ENCODE measurements at regions not wholly inside any gene's neighbourhood (a gene's known extent, or its start where the extent isn't known, plus 50 kb on each side); places are given as distances from the start of the nearest gene placed in this dataset.

GRCh38 chr6:134588267-134588666, 270.4 kb upstream of the SGK1 start:
- H3K4me3 ChIP-seq (ENCODE audit: low read length), result no peak overlapping the region
- no peaks in the 10 kb centered on the region for H3F3A ChIP-seq (ENCODE audit: control insufficient read depth, insufficient read depth)
- no peaks in the 10 kb centered on the region for H3K9me2 ChIP-seq (replicated peaks; ENCODE audit: control insufficient read depth, low read length)
- no peaks in the 10 kb centered on the region for H3K79me2 ChIP-seq (ENCODE audit: control insufficient read depth, low read length)
- no peaks in the 10 kb centered on the region for H3K4me1 ChIP-seq (ENCODE audit: control insufficient read depth, low read length)
- H3K27ac ChIP-seq (ENCODE audit: low read depth, low read length), result no peak overlapping the region
- no peaks in the 10 kb centered on the region for H4K20me1 ChIP-seq (ENCODE audit: control insufficient read depth, insufficient read depth, low read depth, low read length)
- TF ChIP-seq CTCF (IDR thresholded peaks at IDR 0.05; ENCODE audit: low read depth, low read length, poor library complexity, severe bottlenecking) (no peak), EZH2phosphoT487 (IDR thresholded peaks at IDR 0.05; ENCODE audit: borderline replicate concordance, low read length) (no peak)
- H3K36me3 ChIP-seq (ENCODE audit: control insufficient read depth, low read length), result no peaks in the 10 kb centered on the region
- no peak overlapping the region for H3K4me2 ChIP-seq (ENCODE audit: low read length)
- no peaks in the 10 kb centered on the region for H3K9me3 ChIP-seq (ENCODE audit: control insufficient read depth, insufficient read depth, low read length)
- no peaks in the 10 kb centered on the region for H3K27me3 ChIP-seq (ENCODE audit: control insufficient read depth, low read length)

- no peak overlapping the region for H3K4me3 ChIP-seq (ENCODE audit: low read length)
- H4K20me1 ChIP-seq (ENCODE audit: control insufficient read depth, insufficient read depth, low read depth, low read length), result no peaks in the 10 kb centered on the region
- H3K36me3 ChIP-seq (ENCODE audit: control insufficient read depth, low read length), result no peaks in the 10 kb centered on the region
- H3K27me3 ChIP-seq (ENCODE audit: control insufficient read depth, low read length), result no peaks in the 10 kb centered on the region
- H3K9me2 ChIP-seq (replicated peaks; ENCODE audit: control insufficient read depth, low read length), result no peaks in the 10 kb centered on the region
- H3K9me3 ChIP-seq (ENCODE audit: control insufficient read depth, insufficient read depth, low read length), result no peaks in the 10 kb centered on the region
- no peak overlapping the region for H3K4me2 ChIP-seq (ENCODE audit: low read length)
- no peak for TF ChIP-seq CTCF (IDR thresholded peaks at IDR 0.05; ENCODE audit: low read depth, low read length, poor library complexity, severe bottlenecking)
- TF ChIP-seq EZH2phosphoT487 (IDR thresholded peaks at IDR 0.05; ENCODE audit: borderline replicate concordance, low read length), result no peak
- no peak overlapping the region for H3K27ac ChIP-seq (ENCODE audit: low read depth, low read length)
- no peaks in the 10 kb centered on the region for H3F3A ChIP-seq (ENCODE audit: control insufficient read depth, insufficient read depth)
- no peaks in the 10 kb centered on the region for H3K4me1 ChIP-seq (ENCODE audit: control insufficient read depth, low read length)
- no peaks in the 10 kb centered on the region for H3K79me2 ChIP-seq (ENCODE audit: control insufficient read depth, low read length)
Observed at GRCh38 chr6:134585517-134585873, 267.6 kb upstream of the SGK1 start.

GRCh38 chr6:134584847-134585516, 267.1 kb upstream of the SGK1 start:
- H3K36me3 ChIP-seq (ENCODE audit: control insufficient read depth, low read length), result no peaks in the 10 kb centered on the region
- H3K4me2 ChIP-seq (ENCODE audit: low read length), result no peak overlapping the region
- no peak overlapping the region for H3K27ac ChIP-seq (ENCODE audit: low read depth, low read length)
- no peaks in the 10 kb centered on the region for H3K27me3 ChIP-seq (ENCODE audit: control insufficient read depth, low read length)
- H3K9me3 ChIP-seq (ENCODE audit: control insufficient read depth, insufficient read depth, low read length), result no peaks in the 10 kb centered on the region
- no peak for TF ChIP-seq EZH2phosphoT487 (IDR thresholded peaks at IDR 0.05; ENCODE audit: borderline replicate concordance, low read length)
- no peak for TF ChIP-seq CTCF (IDR thresholded peaks at IDR 0.05; ENCODE audit: low read depth, low read length, poor library complexity, severe bottlenecking)
- no peaks in the 10 kb centered on the region for H3F3A ChIP-seq (ENCODE audit: control insufficient read depth, insufficient read depth)
- no peak overlapping the region for H3K4me3 ChIP-seq (ENCODE audit: low read length)
- no peaks in the 10 kb centered on the region for H3K79me2 ChIP-seq (ENCODE audit: control insufficient read depth, low read length)
- H3K4me1 ChIP-seq (ENCODE audit: control insufficient read depth, low read length), result no peaks in the 10 kb centered on the region
- H3K9me2 ChIP-seq (replicated peaks; ENCODE audit: control insufficient read depth, low read length), result no peaks in the 10 kb centered on the region
- no peaks in the 10 kb centered on the region for H4K20me1 ChIP-seq (ENCODE audit: control insufficient read depth, insufficient read depth, low read depth, low read length)

All from DOHH2 (cell line).